Epidermal melanocyte (primary cell): ENCODE measurements at regions not wholly inside any gene's neighbourhood (a gene's known extent, or its start where the extent isn't known, plus 50 kb on each side); places are given as distances from the start of the nearest gene placed in this dataset.
"Not testable (repeated sequence)": the region's sequence is repeated elsewhere in the genome, so short reads cannot be mapped to it uniquely, and the experiment has no call there.

Source experiments
- DNase-seq: peaks from one replicate; pipeline ENCODE4 v3.0.0; 2011; ENCODE audit warnings: low spot score; ENCODE audit not compliant: insufficient read length

DNA sequence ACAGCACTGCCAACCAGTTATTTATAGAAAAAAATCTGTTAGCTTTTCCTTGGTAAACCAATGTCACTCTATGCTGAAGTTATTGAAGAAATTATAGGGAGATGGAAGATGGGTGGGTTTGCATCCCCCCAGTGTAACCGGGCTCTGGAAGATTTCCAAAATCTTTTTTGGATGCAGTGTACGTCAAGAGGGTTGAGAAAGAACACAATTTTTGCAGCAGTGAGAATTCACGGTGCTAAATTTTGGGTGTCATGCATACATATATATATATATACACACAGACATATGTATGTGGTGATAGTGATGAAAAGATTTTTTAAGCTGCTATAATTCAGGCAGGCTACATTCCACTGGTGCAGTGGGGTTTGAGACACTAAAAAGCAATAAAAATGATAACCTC, 91.4 kb upstream of the MAGI3 start:
- no peak for DNase-seq

DNA sequence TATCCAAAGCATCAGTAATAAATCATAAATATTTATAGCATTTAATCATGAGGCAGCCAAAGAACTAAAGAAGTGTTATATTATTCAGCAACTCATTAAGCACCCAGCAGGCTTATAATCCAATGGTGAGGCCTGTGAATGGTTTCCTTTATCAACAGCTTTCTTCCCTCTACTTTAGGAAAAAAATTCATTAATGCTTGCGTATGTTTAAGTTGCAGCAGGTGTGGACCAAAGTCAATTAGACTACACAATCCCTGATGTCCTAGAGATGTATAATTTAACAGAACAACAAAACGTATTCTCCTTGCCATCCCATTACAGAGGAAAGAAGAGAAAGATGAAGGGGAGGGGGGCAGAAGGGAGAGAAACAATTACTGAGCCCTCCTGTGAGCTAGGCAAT, 87.7 kb upstream of the MAGI3 start:
- no peak for DNase-seq

GRCh38 chr1:113303267-113303666, 87.0 kb upstream of the MAGI3 start:
- DNase-seq, result no peak

- not testable (repeated sequence) for DNase-seq
Measured at GRCh38 chr1:113305029-113305428, 85.3 kb upstream of the MAGI3 start.

GRCh38 chr1:113307771-113308445, 82.4 kb upstream of the MAGI3 start:
- no peak for DNase-seq

GRCh38 chr1:113312651-113313050, 77.7 kb upstream of the MAGI3 start:
- DNase-seq, result not testable (repeated sequence)

DNA sequence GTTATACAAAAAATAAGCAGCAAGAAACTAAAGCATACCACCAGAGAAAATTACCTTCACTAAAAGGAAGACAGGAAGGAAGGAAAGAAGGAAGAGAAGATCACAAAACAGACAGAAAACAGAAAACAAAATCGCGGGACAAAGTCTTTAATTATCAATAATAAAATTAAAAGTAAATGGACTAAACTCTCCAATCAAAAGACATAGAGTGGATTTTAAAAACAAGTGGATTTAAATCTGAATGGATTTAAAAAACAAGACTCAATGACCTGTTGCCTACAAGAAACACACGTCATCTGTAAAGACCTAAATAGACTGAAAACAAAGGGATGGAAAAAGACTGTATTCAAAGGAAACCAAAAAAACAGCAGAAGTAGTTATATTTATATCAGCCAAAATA, 75.7 kb upstream of the MAGI3 start:
- DNase-seq, result no peak

- no peak for DNase-seq
Measured at GRCh38 chr1:113320272-113320671, 70.0 kb upstream of the MAGI3 start.

DNA sequence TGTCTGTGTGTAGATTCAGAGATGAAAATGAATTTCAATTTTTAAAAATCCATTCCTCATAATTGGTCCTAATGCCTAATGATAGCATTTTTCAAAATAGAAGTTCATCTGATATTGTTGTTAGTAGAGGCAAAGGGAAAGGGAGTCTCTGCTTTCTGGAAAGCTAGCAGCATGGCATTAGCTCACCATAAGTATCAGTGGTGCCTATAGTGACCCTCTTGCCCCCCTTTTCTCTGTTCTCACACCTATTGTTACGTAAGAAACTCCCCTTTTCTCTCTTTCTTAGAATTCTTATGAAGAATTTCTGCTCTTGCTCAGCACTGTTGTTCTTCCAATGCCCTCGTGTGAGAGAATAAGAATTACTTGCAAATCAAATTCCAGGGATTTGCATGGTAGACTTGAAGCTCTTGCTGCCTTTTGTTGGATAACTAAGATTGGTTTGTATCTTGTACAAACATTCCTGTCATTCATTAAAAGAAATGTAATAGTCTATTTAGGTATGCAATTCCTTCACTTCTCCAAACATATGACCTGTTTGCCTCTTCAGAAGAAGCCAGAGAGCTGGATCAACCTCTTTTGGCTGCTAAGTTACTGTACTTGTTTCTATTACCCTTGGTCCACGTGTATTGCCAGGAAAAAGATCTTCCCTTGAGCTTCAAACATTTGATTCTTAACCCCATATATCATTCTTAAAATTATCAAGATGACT, 69.2 kb upstream of the MAGI3 start:
- DNase-seq, result no peak

- DNase-seq, result no peak
Measured at GRCh38 chr1:113321771-113322387, 68.4 kb upstream of the MAGI3 start.

GRCh38 chr1:113322439-113322838, 67.9 kb upstream of the MAGI3 start:
- no peak for DNase-seq

GRCh38 chr1:113325022-113325421, 65.3 kb upstream of the MAGI3 start:
- DNase-seq, result no peak

DNA sequence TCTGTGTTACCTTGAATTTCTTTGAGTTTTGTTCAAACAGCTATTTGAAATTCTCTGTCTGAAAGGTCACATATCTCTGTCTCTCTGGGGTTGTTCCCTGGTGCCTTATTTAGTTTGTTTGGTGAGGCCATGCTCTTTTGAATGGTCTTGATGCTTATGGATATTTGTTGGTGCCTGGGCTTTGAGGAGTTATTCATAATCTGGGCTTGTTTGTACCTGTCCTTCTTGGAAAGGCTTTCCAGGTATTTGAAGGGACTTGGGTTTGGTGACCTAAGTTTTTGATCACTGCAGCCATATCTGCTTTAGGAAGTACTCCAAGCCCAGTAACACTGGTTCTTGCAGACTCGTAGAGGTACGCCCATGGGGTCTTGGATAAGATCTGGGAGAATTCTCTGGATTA, 63.3 kb upstream of the MAGI3 start:
- no peak for DNase-seq

DNA sequence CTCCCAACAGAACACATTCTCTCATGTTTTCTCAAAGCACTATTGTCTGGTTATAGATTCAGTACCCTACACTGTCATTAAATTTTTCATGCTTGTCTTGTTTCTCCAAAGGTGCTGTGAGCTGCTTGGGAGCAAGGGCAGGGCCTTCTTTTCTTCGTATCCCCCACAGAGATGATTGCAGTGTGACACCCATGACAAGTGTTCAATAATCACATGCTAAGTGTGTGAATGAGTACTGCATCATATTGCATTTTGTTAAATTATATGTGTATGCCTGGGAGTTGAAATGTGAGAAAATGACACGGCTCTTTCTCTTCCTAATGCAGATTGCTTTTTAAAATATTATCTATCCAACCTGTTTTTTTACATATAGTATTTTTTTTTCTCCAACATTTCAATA, 57.3 kb upstream of the MAGI3 start:
- DNase-seq, result no peak

DNA sequence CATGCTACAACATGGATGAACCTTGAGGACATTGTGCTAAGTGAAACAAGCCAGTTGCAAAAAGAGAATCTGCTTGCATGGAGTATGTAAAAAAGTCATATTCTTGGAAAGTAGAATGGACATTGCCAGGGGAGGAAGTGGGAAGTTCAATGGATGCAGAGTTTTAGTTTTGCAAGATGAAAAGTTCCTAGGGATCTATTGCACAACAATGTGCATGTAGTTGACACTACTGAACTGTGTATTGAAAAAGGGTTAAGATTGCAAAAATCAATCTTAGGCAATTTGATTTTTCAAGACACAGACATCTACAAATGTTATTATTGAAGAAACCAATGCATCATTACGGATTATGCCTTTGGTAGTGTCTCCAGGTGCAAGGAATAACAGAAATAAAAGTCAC, 50.3 kb upstream of the MAGI3 start:
- no peak for DNase-seq
